Right ventricle myocardium inferior (tissue), 1 donor: ENCODE measurements at regions not wholly inside any gene's neighbourhood (a gene's known extent, or its start where the extent isn't known, plus 50 kb on each side); places are given as distances from the start of the nearest gene placed in this dataset.

ENCODE experiments used
- ATAC-seq: fragments of 200-7000 bp; cut with Tn5 transposase; one replicate; pipeline ENCODE4 v1.9.1; 2020; ENCODE audit warnings: mild to moderate bottlenecking, moderate library complexity
- DNase-seq: peaks from one replicate; pipeline ENCODE4 v3.0.0; 2021; ENCODE audit errors: missing footprints
- intact Hi-C: fragments of 100-400 bp; cut with DNase I; formaldehyde crosslinking; loops from one replicate; pipeline ENCODE4 v1.11.0; 2022
- donor health status: DM: no; HTN: yes; CAD: no; lungs with severe emphysema.

- no peak for DNase-seq
- intact Hi-C loops, result no loop called here
- no peak for ATAC-seq
Measured at GRCh38 chr20:41830702-41831101, 212.5 kb upstream of the CHD6 start.

GRCh38 chr20:41819436-41819835, 201.3 kb upstream of the CHD6 start:
- no peak for DNase-seq
- intact Hi-C loops, result no loop called here
- ATAC-seq, result no peak

- DNase-seq, result no peak
- no peak for ATAC-seq
- intact Hi-C loops, result no loop called here
Measured at GRCh38 chr20:41818991-41819390, 200.8 kb upstream of the CHD6 start.

- no peak for ATAC-seq
- no peak for DNase-seq
- intact Hi-C loops, result no loop called here
Measured at GRCh38 chr20:41818369-41818768, 200.2 kb upstream of the CHD6 start.

GRCh38 chr20:41811456-41811855, 193.3 kb upstream of the CHD6 start:
- intact Hi-C loops, result no loop called here
- no peak for ATAC-seq
- no peak for DNase-seq

GRCh38 chr20:41800040-41800439, 181.9 kb upstream of the CHD6 start:
- ATAC-seq (no peak), DNase-seq (no peak)
- intact Hi-C loops, result no loop called here

GRCh38 chr20:41798930-41799502, 180.8 kb upstream of the CHD6 start:
- DNase-seq, result no peak
- ATAC-seq, result no peak
- intact Hi-C loops, result no loop called here

GRCh38 chr20:41786158-41786557, 168.0 kb upstream of the CHD6 start:
- intact Hi-C loops, result no loop called here
- ATAC-seq, result no peak
- no peak for DNase-seq

GRCh38 chr20:41784209-41784958, 166.2 kb upstream of the CHD6 start:
- DNase-seq (no peak), ATAC-seq (no peak)
- intact Hi-C loops, result no loop called here

- ATAC-seq (no peak), DNase-seq (no peak)
- intact Hi-C loops, result no loop called here
Measured at GRCh38 chr20:41783423-41784208, 165.4 kb upstream of the CHD6 start.

- no peak for DNase-seq
- ATAC-seq, result no peak
- intact Hi-C loops, result no loop called here
Measured at GRCh38 chr20:41782730-41783406, 164.7 kb upstream of the CHD6 start.

GRCh38 chr20:41782255-41782654, 164.1 kb upstream of the CHD6 start:
- no peak for ATAC-seq
- no peak for DNase-seq
- intact Hi-C loops, result no loop called here

- DNase-seq (no peak), ATAC-seq (no peak)
- intact Hi-C loops, result no loop called here
Measured at GRCh38 chr20:41776421-41776820, 158.2 kb upstream of the CHD6 start.

- DNase-seq (no peak), ATAC-seq (no peak)
- intact Hi-C loops, result no loop called here
Measured at GRCh38 chr20:41774291-41774690, 156.1 kb upstream of the CHD6 start.

- DNase-seq, result no peak
- intact Hi-C loops, result no loop called here
- ATAC-seq, result no peak
Measured at GRCh38 chr20:41770965-41771364, 152.8 kb upstream of the CHD6 start.

- no peak for ATAC-seq
- no peak for DNase-seq
- intact Hi-C loops, result no loop called here
Measured at GRCh38 chr20:41770427-41770826, 152.2 kb upstream of the CHD6 start.

GRCh38 chr20:41769592-41770018, 151.4 kb upstream of the CHD6 start:
- no peak for DNase-seq
- no peak for ATAC-seq
- intact Hi-C loops, result no loop called here

- DNase-seq, result no peak
- no peak for ATAC-seq
- intact Hi-C loops, result no loop called here
Measured at GRCh38 chr20:41750137-41750536, 132.0 kb upstream of the CHD6 start.

GRCh38 chr20:41748756-41749582, 130.8 kb upstream of the CHD6 start:
- ATAC-seq (no peak), DNase-seq (no peak)
- intact Hi-C loops, result no loop called here
